SU-DHL-6 (cell line): ENCODE measurements at regions not wholly inside any gene's neighbourhood (a gene's known extent, or its start where the extent isn't known, plus 50 kb on each side); places are given as distances from the start of the nearest gene placed in this dataset.

Experiments
- H2AFZ ChIP-seq: fragments of 200-600 bp; sonication (generic); 2 replicates; pipeline ENCODE4 v1.6.1; 2014; ENCODE audit warnings: low read depth, mild to moderate bottlenecking, moderate library complexity, mixed read lengths, antibody characterized with exemption, low read length; ENCODE audit not compliant: severe bottlenecking
- H3F3A ChIP-seq: fragments of 200-600 bp; shearing (Covaris generic); 2 replicates; pipeline ENCODE4 v1.6.0; 2016; ENCODE audit warnings: antibody characterized with exemption, mild to moderate bottlenecking; ENCODE audit not compliant: insufficient read depth
- H3K27ac ChIP-seq: fragments of 200-600 bp; sonication (generic); 2 replicates; pipeline ENCODE4 v1.5.1; 2016; ENCODE audit warnings: low read depth, mild to moderate bottlenecking, low read length, moderate library complexity, mixed read lengths
- H3K27me3 ChIP-seq: fragments of 200-600 bp; sonication (generic), shearing (Covaris generic); 2 replicates; pipeline ENCODE4 v1.6.0; 2014; ENCODE audit warnings: mild to moderate bottlenecking, low read length
- H3K36me3 ChIP-seq: fragments of 200-600 bp; sonication (generic); 2 replicates; pipeline ENCODE4 v1.6.1; 2014; ENCODE audit warnings: mild to moderate bottlenecking, low read length, mixed read lengths
- H3K4me2 ChIP-seq: fragments of 300-600, 200-600 bp; shearing (Covaris generic), sonication (generic); 2 replicates; pipeline ENCODE4 v1.6.0; 2014; ENCODE audit warnings: low read length, low read depth, mild to moderate bottlenecking; ENCODE audit not compliant: poor library complexity, severe bottlenecking
- H3K4me3 ChIP-seq: fragments of 200-600 bp; sonication (generic); 2 replicates; pipeline ENCODE4 v1.5.1; 2014; ENCODE audit warnings: antibody characterized with exemption, low read length, mild to moderate bottlenecking, mixed read lengths; ENCODE audit not compliant: insufficient read depth, poor library complexity, severe bottlenecking
- H3K79me2 ChIP-seq: fragments of 200-600 bp; sonication (generic); 2 replicates; pipeline ENCODE4 v1.6.1; 2014; ENCODE audit warnings: mild to moderate bottlenecking, low read length, moderate library complexity; ENCODE audit not compliant: insufficient read depth
- H3K9ac ChIP-seq: fragments of 200-600 bp; sonication (generic); 2 replicates; pipeline ENCODE4 v1.7.0; 2014; ENCODE audit warnings: mild to moderate bottlenecking, low read length
- H3K9me2 ChIP-seq: fragments of 200-600 bp; sonication (generic); replicated peaks from 2 replicates; pipeline ENCODE4 v1.6.1; 2014; ENCODE audit warnings: low read length; ENCODE audit not compliant: insufficient read depth
- H3K9me3 ChIP-seq: fragments of 200-600 bp; sonication (generic); 2 replicates; pipeline ENCODE4 v1.6.1; 2014; ENCODE audit warnings: low read length, mixed read lengths; ENCODE audit not compliant: insufficient read depth
- H4K20me1 ChIP-seq: fragments of 200-600 bp; sonication (generic); 2 replicates; pipeline ENCODE4 v1.6.1; 2014; ENCODE audit warnings: low read depth, mild to moderate bottlenecking, antibody characterized with exemption, low read length, moderate library complexity, mixed read lengths
- EZH2phosphoT487 ChIP-seq: fragments of 200-600 bp; sonication (generic), shearing (Covaris generic); conservative IDR thresholded peaks from 2 replicates; pipeline ENCODE4 v1.6.1; 2018; ENCODE audit warnings: mild to moderate bottlenecking, antibody characterized with exemption, low read length, moderate library complexity, mixed read lengths
- TF ChIP-seq, protein P1 (sequence below): fragments of 200-600 bp; sonication (generic); IDR thresholded peaks from one replicate; pipeline ENCODE4 v1.5.1; 2017; ENCODE audit warnings: antibody characterized with exemption, mild to moderate bottlenecking, low read length, moderate library complexity; ENCODE audit not compliant: insufficient read depth, poor library complexity, severe bottlenecking

DNA sequence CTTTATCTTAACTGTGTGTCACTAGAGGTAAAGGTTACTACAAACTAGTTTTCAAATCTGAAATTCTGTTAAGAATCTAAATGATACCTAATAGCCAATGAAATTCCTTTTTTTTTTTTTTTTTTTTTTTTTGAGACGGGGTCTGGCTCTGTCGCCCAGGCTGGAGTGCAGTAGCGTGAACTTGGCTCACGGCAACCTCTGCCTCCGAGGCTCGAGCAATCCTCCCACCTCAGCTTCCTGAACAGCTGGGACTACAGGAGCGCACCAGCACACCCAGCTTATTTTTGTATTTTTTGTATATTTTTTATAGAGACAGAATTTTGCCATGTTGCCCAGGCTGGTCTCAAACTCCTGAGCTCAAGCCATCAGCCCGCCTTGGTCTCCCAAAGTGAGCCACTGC, 160.3 kb upstream of the NEBL start:
- Histone ChIP-seq H3K79me2 (no peaks in the 10 kb centered on the region), H3K4me2 (no peak overlapping the region), H2AFZ (no peak overlapping the region)

DNA sequence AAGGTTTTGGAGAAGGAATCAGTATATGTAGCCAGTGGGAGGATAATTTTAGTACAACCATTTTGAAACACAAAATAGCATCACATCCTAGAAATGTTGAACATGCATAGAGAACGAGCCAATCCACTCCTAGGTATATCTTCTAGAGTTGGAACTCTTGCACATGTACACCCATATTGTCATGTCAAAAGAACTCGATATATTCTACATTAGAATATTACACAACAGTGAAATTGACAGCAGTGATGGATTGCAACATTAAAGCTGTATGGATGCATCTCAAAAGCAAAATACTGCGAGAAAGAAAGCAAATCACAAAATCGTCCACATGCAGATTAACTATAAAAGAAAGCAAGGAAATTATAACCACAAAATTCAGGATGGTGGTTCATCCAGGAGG, 159.3 kb upstream of the NEBL start:
- H3K27ac ChIP-seq = no peak overlapping the region
- no peak overlapping the region for H3K4me2 ChIP-seq
- peaks cover 14% of the 10 kb centered on the region for H3K9me3 ChIP-seq
- no peak overlapping the region for H3K4me3 ChIP-seq
- H3K9ac ChIP-seq = no peak overlapping the region
- H3K79me2 ChIP-seq = no peaks in the 10 kb centered on the region
- no peaks in the 10 kb centered on the region for H4K20me1 ChIP-seq
- no peak overlapping the region for H2AFZ ChIP-seq
- no peaks in the 10 kb centered on the region for H3F3A ChIP-seq
- H3K27me3 ChIP-seq = no peaks in the 10 kb centered on the region
- no peaks in the 10 kb centered on the region for H3K36me3 ChIP-seq
- TF ChIP-seq, protein P1, sequence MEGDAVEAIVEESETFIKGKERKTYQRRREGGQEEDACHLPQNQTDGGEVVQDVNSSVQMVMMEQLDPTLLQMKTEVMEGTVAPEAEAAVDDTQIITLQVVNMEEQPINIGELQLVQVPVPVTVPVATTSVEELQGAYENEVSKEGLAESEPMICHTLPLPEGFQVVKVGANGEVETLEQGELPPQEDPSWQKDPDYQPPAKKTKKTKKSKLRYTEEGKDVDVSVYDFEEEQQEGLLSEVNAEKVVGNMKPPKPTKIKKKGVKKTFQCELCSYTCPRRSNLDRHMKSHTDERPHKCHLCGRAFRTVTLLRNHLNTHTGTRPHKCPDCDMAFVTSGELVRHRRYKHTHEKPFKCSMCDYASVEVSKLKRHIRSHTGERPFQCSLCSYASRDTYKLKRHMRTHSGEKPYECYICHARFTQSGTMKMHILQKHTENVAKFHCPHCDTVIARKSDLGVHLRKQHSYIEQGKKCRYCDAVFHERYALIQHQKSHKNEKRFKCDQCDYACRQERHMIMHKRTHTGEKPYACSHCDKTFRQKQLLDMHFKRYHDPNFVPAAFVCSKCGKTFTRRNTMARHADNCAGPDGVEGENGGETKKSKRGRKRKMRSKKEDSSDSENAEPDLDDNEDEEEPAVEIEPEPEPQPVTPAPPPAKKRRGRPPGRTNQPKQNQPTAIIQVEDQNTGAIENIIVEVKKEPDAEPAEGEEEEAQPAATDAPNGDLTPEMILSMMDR = no peak
- TF ChIP-seq EZH2phosphoT487 = no peak
- no peaks in the 10 kb centered on the region for H3K9me2 ChIP-seq

More for the DNA sequence above, 160.3 kb upstream of the NEBL start:
- Histone ChIP-seq H3K9me2 (no peaks in the 10 kb centered on the region), H3K27ac (no peak overlapping the region), H3K36me3 (no peaks in the 10 kb centered on the region), H3F3A (no peaks in the 10 kb centered on the region), H3K4me3 (no peak overlapping the region), H3K9ac (no peak overlapping the region), H3K27me3 (no peaks in the 10 kb centered on the region), H4K20me1 (no peaks in the 10 kb centered on the region), H3K9me3 (peaks cover 14% of the 10 kb centered on the region)
- TF ChIP-seq EZH2phosphoT487 = no peak
- TF ChIP-seq, protein P1 = no peak

DNA sequence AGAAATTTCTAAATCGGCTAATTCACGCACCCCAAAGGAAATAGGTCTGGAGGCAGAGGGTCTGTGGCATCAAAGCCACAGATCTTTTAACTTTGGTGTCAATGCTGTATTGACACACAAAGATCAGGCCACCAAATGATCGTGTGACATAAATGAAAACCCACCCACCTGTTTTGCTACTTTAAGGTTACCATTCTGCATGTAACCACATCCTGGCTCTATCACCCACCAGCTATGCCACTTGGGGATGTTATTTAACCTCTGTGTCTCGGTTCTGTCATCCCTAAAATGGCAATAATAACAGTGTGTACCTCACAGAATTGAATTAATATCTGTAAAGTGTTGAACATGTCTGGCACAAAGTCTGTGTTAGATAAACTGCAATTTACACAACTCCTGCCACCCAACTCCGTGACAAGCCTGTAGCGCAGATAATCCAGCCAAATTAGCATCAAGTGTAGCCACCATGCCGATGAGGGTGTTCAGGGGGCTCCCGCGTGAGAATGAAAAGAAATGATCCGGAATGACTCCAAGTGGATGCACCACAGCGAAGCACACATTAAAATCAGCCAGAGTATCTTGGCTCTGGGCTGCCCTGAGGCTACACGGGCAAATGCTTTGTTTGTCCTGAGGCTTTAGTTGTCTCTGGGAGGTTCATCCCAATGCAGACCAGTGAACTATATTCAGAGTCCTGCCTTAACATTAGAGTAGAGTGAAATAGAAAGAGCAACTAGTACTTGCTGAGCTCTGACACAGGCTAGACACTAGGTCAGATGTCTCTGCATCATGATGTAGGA, 158.4 kb upstream of the NEBL start:
- Histone ChIP-seq H3K27me3 (no peaks in the 10 kb centered on the region), H3K9me3 (peaks cover 14% of the 10 kb centered on the region), H3F3A (no peaks in the 10 kb centered on the region), H2AFZ (no peak overlapping the region), H3K79me2 (no peaks in the 10 kb centered on the region), H3K4me3 (no peak overlapping the region), H4K20me1 (no peaks in the 10 kb centered on the region), H3K36me3 (no peaks in the 10 kb centered on the region), H3K4me2 (no peak overlapping the region), H3K27ac (no peak overlapping the region), H3K9ac (no peak overlapping the region), H3K9me2 (no peaks in the 10 kb centered on the region)
- TF ChIP-seq, protein P1 = no peak
- TF ChIP-seq EZH2phosphoT487 = no peak
